Mesenchymal stem cell (in vitro differentiated cells and primary cell): ENCODE measurements at regions not wholly inside any gene's neighbourhood (a gene's known extent, or its start where the extent isn't known, plus 50 kb on each side); places are given as distances from the start of the nearest gene placed in this dataset.

Experiments used
- DNase-seq: peaks from one replicate; pipeline ENCODE4 v3.0.0-alpha.2; 2013
- H2AFZ ChIP-seq: one replicate; pipeline ENCODE4 v1.6.1; 2013; ENCODE audit warnings: low read depth, mild to moderate bottlenecking, control low read depth, inconsistent platforms, low read length, moderate library complexity
- H2AK5ac ChIP-seq: 2 replicates; pipeline ENCODE4 v1.6.1; 2013; ENCODE audit warnings: low read length, moderate library complexity, mild to moderate bottlenecking, inconsistent platforms; ENCODE audit not compliant: severe bottlenecking
- H2BK120ac ChIP-seq: one replicate; pipeline ENCODE4 v1.6.1; 2013; ENCODE audit warnings: low read depth, mild to moderate bottlenecking, inconsistent platforms, low read length, moderate library complexity
- H2BK12ac ChIP-seq, 2 experiments: one replicate each; pipeline ENCODE4 v1.6.1; 2013; ENCODE audit warnings: inconsistent platforms in 2 of 2, low read length in 2 of 2, mild to moderate bottlenecking in 2 of 2, moderate library complexity in 2 of 2, control low read depth in 1 of 2
- H2BK15ac ChIP-seq: one replicate; pipeline ENCODE4 v1.6.1; 2013; ENCODE audit warnings: mild to moderate bottlenecking, low read depth, inconsistent platforms; ENCODE audit not compliant: poor library complexity, severe bottlenecking
- H2BK5ac ChIP-seq: 2 replicates; pipeline ENCODE4 v1.6.1; 2013; ENCODE audit warnings: low read depth, mild to moderate bottlenecking, low read length, control low read depth, inconsistent platforms; ENCODE audit not compliant: poor library complexity, severe bottlenecking
- H3K14ac ChIP-seq, 2 experiments: one replicate each; pipeline ENCODE4 v1.6.1; 2013; ENCODE audit warnings: inconsistent platforms in 2 of 2, low read length in 2 of 2, control low read depth in 1 of 2, mild to moderate bottlenecking in 1 of 2, moderate library complexity in 1 of 2
- H3K18ac ChIP-seq, 2 experiments: one replicate each; pipeline ENCODE4 v1.6.1; 2013; ENCODE audit warnings: inconsistent platforms in 2 of 2, low read length in 2 of 2, control low read depth in 1 of 2, low read depth in 1 of 2, mild to moderate bottlenecking in 1 of 2
- H3K23ac ChIP-seq, 2 experiments: one replicate each; pipeline ENCODE4 v1.6.1; 2013; ENCODE audit warnings: inconsistent platforms in 2 of 2, low read length in 2 of 2, mild to moderate bottlenecking in 2 of 2, moderate library complexity in 2 of 2, control low read depth in 1 of 2
- H3K27ac ChIP-seq: 2 replicates; pipeline ENCODE4 v1.5.1; 2013; ENCODE audit warnings: mild to moderate bottlenecking, moderate library complexity, low read length, control low read depth, inconsistent platforms; ENCODE audit not compliant: poor library complexity, severe bottlenecking
- H3K27me3 ChIP-seq, 2 experiments: 2 replicates each; pipeline versions ENCODE4 v1.6.1 to v1.7.0; 2013; ENCODE audit warnings: low read length in 2 of 2, mild to moderate bottlenecking in 2 of 2, moderate library complexity in 2 of 2, control low read depth in 1 of 2, inconsistent platforms in 1 of 2; ENCODE audit not compliant: control insufficient read depth in 1 of 2, insufficient read depth in 1 of 2
- H3K36me3 ChIP-seq, 2 experiments: 2 replicates each; pipeline versions ENCODE4 v1.6.1 to v1.7.0; 2013; ENCODE audit warnings: low read length in 2 of 2, control low read depth in 1 of 2, inconsistent platforms in 1 of 2, low read depth in 1 of 2, mild to moderate bottlenecking in 1 of 2; ENCODE audit not compliant: insufficient read depth in 2 of 2, control insufficient read depth in 1 of 2
- H3K4ac ChIP-seq, 2 experiments: one replicate each; pipeline ENCODE4 v1.6.1; 2013; ENCODE audit warnings: inconsistent platforms in 2 of 2, low read length in 2 of 2, mild to moderate bottlenecking in 2 of 2, moderate library complexity in 2 of 2, control low read depth in 1 of 2, low read depth in 1 of 2
- H3K4me1 ChIP-seq: 2 replicates; pipeline ENCODE4 v1.6.1; 2013; ENCODE audit warnings: low read depth, low read length, control low read depth; ENCODE audit not compliant: control insufficient read depth, insufficient read depth
- H3K4me2 ChIP-seq: 2 replicates; pipeline ENCODE4 v1.6.1; 2013; ENCODE audit warnings: low read length, mild to moderate bottlenecking, inconsistent platforms; ENCODE audit not compliant: poor library complexity, severe bottlenecking
- H3K4me3 ChIP-seq, 2 experiments: 2 replicates each; pipeline versions ENCODE4 v1.5.1 to v1.7.0; 2013; ENCODE audit warnings: low read length in 2 of 2, mild to moderate bottlenecking in 2 of 2, control low read depth in 1 of 2, low read depth in 1 of 2; ENCODE audit not compliant: insufficient read depth in 1 of 2
- H3K79me1 ChIP-seq: replicated peaks from 2 replicates; pipeline ENCODE4 v1.6.1; 2013; ENCODE audit warnings: mild to moderate bottlenecking, control low read depth, low read length, inconsistent platforms; ENCODE audit not compliant: poor library complexity, severe bottlenecking
- H3K9ac ChIP-seq: 2 replicates; pipeline ENCODE4 v1.7.0; 2013; ENCODE audit warnings: mild to moderate bottlenecking, low read length, moderate library complexity
- H3K9me3 ChIP-seq: 2 replicates; pipeline ENCODE4 v1.7.0; 2013; ENCODE audit warnings: mild to moderate bottlenecking, low read length; ENCODE audit not compliant: control insufficient read depth
- H4K8ac ChIP-seq: one replicate; pipeline ENCODE4 v1.6.1; 2013; ENCODE audit warnings: inconsistent platforms, mild to moderate bottlenecking, low read length, moderate library complexity
- H4K91ac ChIP-seq: one replicate; pipeline ENCODE4 v1.6.1; 2013; ENCODE audit warnings: mild to moderate bottlenecking, low read length, inconsistent platforms
- WGBS: methylation state at CpG from one replicate; pipeline ENCODE4 v1.1.7; 2013; ENCODE audit warnings: mixed read lengths; 5-methylcytosine and 5-hydroxymethylcytosine counted together

- no peaks in the 10 kb centered on the region for H3K9me3 ChIP-seq
These were observed 69.7 kb upstream of the NCK2 start for GRCh38 chr2:105674859-105675541.

GRCh38 chr2:105674401-105674800 is 70.3 kb upstream of the NCK2 start:
- Histone ChIP-seq H2BK5ac (no peak overlapping the region), H3K27ac (no peak overlapping the region), H3K14ac (no peak overlapping the region), H3K18ac (no peak overlapping the region), H3K4me2 (no peak overlapping the region), H3K27me3 (peaks cover 10 to 27% of the 10 kb centered on the region in 2 experiments), H4K91ac (no peak overlapping the region), H3K4me3 (no peak overlapping the region), H2AK5ac (no peak overlapping the region), H4K8ac (no peak overlapping the region), H2AFZ (no peak overlapping the region), H3K79me1 (no peaks in the 10 kb centered on the region), H2BK12ac (no peak overlapping the region), H3K9ac (no peak overlapping the region), H3K4ac (no peak overlapping the region), H3K9me3 (no peaks in the 10 kb centered on the region), H3K23ac (no peak overlapping the region), H2BK120ac (no peak overlapping the region), H3K36me3 (no peaks in the 10 kb centered on the region), H2BK15ac (no peak overlapping the region), H3K4me1 (no peaks in the 10 kb centered on the region)
- peak; percentile 39 for DNase-seq
- WGBS = 44% methylated on average over 5 of the region's 7 CpGs

More at GRCh38 chr2:105674859-105675541, 69.7 kb upstream of the NCK2 start:
- no peak overlapping the region for H4K8ac ChIP-seq
- DNase-seq = no peak
- peak overlapping the region in 1 of 2 experiments; percentile 1 for H3K4me3 ChIP-seq
- H2AFZ ChIP-seq = no peak overlapping the region
- H2BK15ac ChIP-seq = no peak overlapping the region
- no peak overlapping the region for H3K9ac ChIP-seq
- peak overlapping the region in 1 of 2 experiments; percentile 69 for H3K18ac ChIP-seq
- H3K27ac ChIP-seq = no peak overlapping the region
- H3K27me3 ChIP-seq = peaks cover 16 to 27% of the 10 kb centered on the region in 2 experiments
- no peak overlapping the region for H2BK12ac ChIP-seq
- no peak overlapping the region for H2BK120ac ChIP-seq
- H2AK5ac ChIP-seq = no peak overlapping the region
- no peak overlapping the region for H3K23ac ChIP-seq
- 74% methylated on average over 9 of the region's 10 CpGs for WGBS
- peak overlapping the region in 1 of 2 experiments; percentile 56 for H3K14ac ChIP-seq
- no peaks in the 10 kb centered on the region for H3K4me1 ChIP-seq
- no peak overlapping the region for H3K4me2 ChIP-seq
- H3K4ac ChIP-seq = peak overlapping the region in 1 of 2 experiments; percentile 26
- H3K36me3 ChIP-seq = no peaks in the 10 kb centered on the region
- peak overlapping the region; percentile 43 for H4K91ac ChIP-seq
- no peak overlapping the region for H2BK5ac ChIP-seq
- H3K79me1 ChIP-seq = no peaks in the 10 kb centered on the region

DNA sequence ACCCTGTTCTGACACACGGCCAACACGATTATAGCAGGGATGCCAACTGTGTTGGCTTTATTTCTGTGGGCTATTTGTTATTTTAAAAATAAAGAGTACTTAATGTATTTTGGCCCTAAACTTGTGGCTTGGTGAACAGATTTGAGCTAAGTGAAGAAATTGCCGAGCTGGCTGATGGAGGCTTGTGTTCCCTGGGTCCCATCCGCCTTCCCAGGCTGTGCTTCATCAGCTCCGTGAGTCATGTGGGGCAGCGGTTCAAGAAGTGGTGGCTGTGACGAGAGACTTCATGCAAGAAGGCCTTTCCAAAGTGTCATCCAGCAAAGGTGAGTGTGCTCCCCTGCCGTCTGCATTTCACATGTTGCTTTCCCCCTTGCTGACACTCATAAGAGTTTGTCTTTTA is 73.6 kb upstream of the NCK2 start:
- no peak overlapping the region for H3K27ac ChIP-seq

DNA sequence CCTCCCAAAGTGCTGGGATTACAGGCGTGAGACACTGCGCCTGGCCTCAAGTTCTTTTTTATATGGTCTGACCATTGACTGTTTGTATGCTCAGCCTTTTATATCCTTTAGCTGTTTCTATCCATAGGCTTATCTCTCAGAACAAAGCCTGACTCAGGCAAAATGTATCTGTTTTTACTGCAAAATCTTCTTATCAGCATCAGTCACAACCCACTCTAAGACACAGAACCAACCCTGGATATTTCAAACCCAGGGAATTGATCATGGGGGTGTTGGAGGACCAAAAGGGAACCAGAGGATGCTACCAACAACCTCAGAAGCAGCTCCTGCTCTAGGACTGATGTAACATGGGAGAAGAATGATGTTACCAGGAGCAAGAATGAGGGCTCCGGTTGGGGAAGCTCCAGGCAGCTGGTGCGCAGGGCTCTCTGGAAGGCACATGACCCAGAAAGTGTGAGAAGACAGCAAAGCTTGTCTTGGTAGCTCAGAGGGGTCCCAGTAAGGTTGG is 75.3 kb upstream of the NCK2 start:
- no peak overlapping the region for H3K23ac ChIP-seq
- H3K27me3 ChIP-seq = peaks cover 0 to 3% of the 10 kb centered on the region in 2 experiments
- 99% methylated on average over 4 of the region's 4 CpGs for WGBS
- H4K8ac ChIP-seq = no peak overlapping the region
- no peaks in the 10 kb centered on the region for H3K4me1 ChIP-seq
- no peak overlapping the region for H2BK12ac ChIP-seq
- H3K4me3 ChIP-seq = no peak overlapping the region
- H3K4me2 ChIP-seq = no peak overlapping the region
- H3K36me3 ChIP-seq = no peaks in the 10 kb centered on the region
- no peak overlapping the region for H3K27ac ChIP-seq
- H3K79me1 ChIP-seq = no peaks in the 10 kb centered on the region
- no peak overlapping the region for H3K14ac ChIP-seq
- no peak overlapping the region for H2BK120ac ChIP-seq
- H3K4ac ChIP-seq = no peak overlapping the region
- no peak overlapping the region for H2AK5ac ChIP-seq
- no peak overlapping the region for H3K18ac ChIP-seq
- no peak overlapping the region for H3K9ac ChIP-seq
- H2BK15ac ChIP-seq = no peak overlapping the region
- no peak overlapping the region for H2BK5ac ChIP-seq
- no peak overlapping the region for H4K91ac ChIP-seq
- H2AFZ ChIP-seq = no peak overlapping the region
- peaks cover 25% of the 10 kb centered on the region for H3K9me3 ChIP-seq
- DNase-seq = no peak

More for the DNA sequence above, 73.6 kb upstream of the NCK2 start:
- no peak overlapping the region for H2AFZ ChIP-seq
- no peak overlapping the region for H2BK12ac ChIP-seq
- H3K27me3 ChIP-seq = peaks cover 3 to 8% of the 10 kb centered on the region in 2 experiments
- H2BK15ac ChIP-seq = no peak overlapping the region
- H3K14ac ChIP-seq = no peak overlapping the region
- no peak overlapping the region for H2AK5ac ChIP-seq
- no peaks in the 10 kb centered on the region for H3K36me3 ChIP-seq
- H2BK120ac ChIP-seq = no peak overlapping the region
- no peak overlapping the region for H3K4me3 ChIP-seq
- no peak overlapping the region for H3K9ac ChIP-seq
- H3K4ac ChIP-seq = no peak overlapping the region
- no peak overlapping the region for H3K23ac ChIP-seq
- H2BK5ac ChIP-seq = no peak overlapping the region
- 87% methylated on average over 8 of the region's 8 CpGs for WGBS
- peaks cover 10% of the 10 kb centered on the region for H3K9me3 ChIP-seq
- H3K18ac ChIP-seq = no peak overlapping the region
- no peaks in the 10 kb centered on the region for H3K79me1 ChIP-seq
- no peaks in the 10 kb centered on the region for H3K4me1 ChIP-seq
- H4K91ac ChIP-seq = no peak overlapping the region
- H4K8ac ChIP-seq = no peak overlapping the region
- H3K4me2 ChIP-seq = no peak overlapping the region
- no peak for DNase-seq
